RKO (cell line): ENCODE measurements at regions not wholly inside any gene's neighbourhood (a gene's known extent, or its start where the extent isn't known, plus 50 kb on each side); places are given as distances from the start of the nearest gene placed in this dataset.
A peak's percentile ranks its signal among the peaks of the same experiment; 100 is the strongest.
"Not testable (repeated sequence)": the region's sequence is repeated elsewhere in the genome, so short reads cannot be mapped to it uniquely, and the experiment has no call there.

ENCODE experiments used
- DNase-seq: peaks from one replicate; pipeline ENCODE4 v3.0.0-alpha.2; 2016; ENCODE audit warnings: low spot score

GRCh38 chr6:43935921-43936439, 166.0 kb downstream of the VEGFA start:
- DNase-seq: no peak

- no peak for DNase-seq
These were observed 165.0 kb downstream of the VEGFA start for GRCh38 chr6:43934803-43935602.

GRCh38 chr6:43934183-43934802, 164.3 kb downstream of the VEGFA start:
- no peak for DNase-seq

GRCh38 chr6:43933148-43933885, 163.3 kb downstream of the VEGFA start:
- no peak for DNase-seq

GRCh38 chr6:43932259-43933147, 162.5 kb downstream of the VEGFA start:
- DNase-seq: no peak

GRCh38 chr6:43931201-43931600, 161.2 kb downstream of the VEGFA start:
- no peak for DNase-seq

- DNase-seq: no peak
These were observed 160.6 kb downstream of the VEGFA start for GRCh38 chr6:43930440-43931154.

GRCh38 chr6:43929511-43929910, 159.5 kb downstream of the VEGFA start:
- DNase-seq: no peak

- no peak for DNase-seq
These were observed 157.7 kb downstream of the VEGFA start for GRCh38 chr6:43927532-43928210.

- DNase-seq: peak; percentile 89
These were observed 156.9 kb downstream of the VEGFA start for GRCh38 chr6:43926634-43927531.

- not testable (repeated sequence) for DNase-seq
These were observed 155.7 kb downstream of the VEGFA start for GRCh38 chr6:43925636-43926139.

GRCh38 chr6:43924222-43924702, 154.3 kb downstream of the VEGFA start:
- DNase-seq: no peak

- DNase-seq: peak; percentile 57
These were observed 153.6 kb downstream of the VEGFA start for GRCh38 chr6:43923376-43924221.

- no peak for DNase-seq
These were observed 152.7 kb downstream of the VEGFA start for GRCh38 chr6:43922426-43923375.

- DNase-seq: no peak
These were observed 151.8 kb downstream of the VEGFA start for GRCh38 chr6:43921548-43922425.

GRCh38 chr6:43921039-43921438, 151.0 kb downstream of the VEGFA start:
- no peak for DNase-seq
